CD4-positive, alpha-beta T cell treated with Interferon alpha-2 for 1 hour (primary cell): ENCODE measurements at regions not wholly inside any gene's neighbourhood (a gene's known extent, or its start where the extent isn't known, plus 50 kb on each side); places are given as distances from the start of the nearest gene placed in this dataset.

Experiments used
- DNase-seq, 2 donors: peaks; one replicate each; pipeline ENCODE4 v3.0.0-alpha.2; 2020 to 2022

DNA sequence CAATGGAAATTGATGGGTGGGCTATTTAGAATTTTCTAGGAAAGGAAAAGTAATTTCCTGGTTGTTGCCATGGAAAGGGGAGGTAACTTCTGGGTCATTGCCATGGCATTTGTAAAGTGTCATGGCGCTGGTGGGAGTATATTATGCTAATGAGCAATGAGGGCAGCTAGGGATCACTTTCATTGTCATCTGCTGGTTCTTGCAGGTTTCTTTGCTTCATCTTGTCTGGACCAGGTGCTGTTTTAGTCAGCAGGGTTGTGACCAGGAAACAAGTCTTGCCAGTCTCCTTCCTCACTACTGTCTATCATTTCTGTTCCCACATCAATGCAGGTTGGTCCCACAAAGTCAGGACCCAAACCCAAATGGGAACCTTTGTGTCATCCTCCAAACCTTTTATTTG, 237.6 kb upstream of the C11orf87 start:
- no peak for DNase-seq

DNA sequence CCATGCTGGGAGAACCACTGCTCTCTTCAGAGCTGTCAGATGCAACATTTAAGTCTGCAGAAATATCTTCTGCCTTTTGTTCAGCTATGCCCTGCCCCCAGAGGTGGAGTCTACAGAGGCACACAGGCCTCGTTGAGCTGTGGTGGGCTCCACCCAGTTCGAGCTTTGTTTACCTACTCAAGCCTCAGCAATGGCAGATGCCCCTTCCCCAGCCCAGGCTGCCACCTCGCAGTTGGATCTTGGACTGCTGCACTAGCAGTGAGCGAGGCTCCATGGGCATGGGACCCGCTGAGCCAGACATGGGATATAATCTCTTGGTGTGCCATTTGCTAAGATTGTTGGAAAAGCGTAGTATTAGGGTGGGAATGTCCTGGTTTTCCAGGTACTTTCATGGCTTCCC, 229.1 kb upstream of the C11orf87 start:
- DNase-seq: no peak

DNA sequence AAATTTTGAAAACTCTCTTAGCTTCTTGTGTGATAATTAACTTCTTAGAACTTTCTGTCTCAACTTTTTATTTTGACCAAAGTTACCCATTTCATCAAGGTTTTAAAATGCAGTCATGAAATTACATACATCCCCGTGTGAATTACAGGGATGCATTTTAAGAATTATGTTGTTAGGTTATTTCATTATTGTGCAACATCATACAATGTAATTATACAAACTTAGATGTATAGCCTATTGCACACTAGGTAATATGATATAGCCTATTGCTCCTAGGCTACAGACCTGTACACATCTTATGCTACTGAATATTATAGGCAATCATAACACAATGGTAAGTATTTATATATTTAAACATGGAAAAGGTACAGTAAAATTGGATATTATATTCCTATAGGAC, 228.1 kb upstream of the C11orf87 start:
- DNase-seq: no peak

DNA sequence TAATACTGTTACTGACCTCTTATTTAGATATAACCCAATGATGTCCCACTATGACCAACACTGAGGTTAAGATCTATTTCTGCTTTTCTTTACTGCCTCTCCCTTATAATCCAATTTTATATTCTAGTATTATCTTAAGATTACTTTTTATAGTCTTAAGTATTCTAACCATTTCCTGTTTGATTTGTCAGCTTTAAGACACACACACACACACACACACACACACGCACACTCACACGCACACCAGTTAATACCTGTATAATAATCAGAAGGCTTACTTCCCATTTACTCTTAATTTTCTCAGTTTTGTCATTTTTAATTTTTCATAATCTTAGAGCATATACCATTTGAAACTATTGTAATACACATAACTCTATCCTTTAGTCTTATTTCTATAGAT, 226.0 kb upstream of the C11orf87 start:
- DNase-seq: no peak

DNA sequence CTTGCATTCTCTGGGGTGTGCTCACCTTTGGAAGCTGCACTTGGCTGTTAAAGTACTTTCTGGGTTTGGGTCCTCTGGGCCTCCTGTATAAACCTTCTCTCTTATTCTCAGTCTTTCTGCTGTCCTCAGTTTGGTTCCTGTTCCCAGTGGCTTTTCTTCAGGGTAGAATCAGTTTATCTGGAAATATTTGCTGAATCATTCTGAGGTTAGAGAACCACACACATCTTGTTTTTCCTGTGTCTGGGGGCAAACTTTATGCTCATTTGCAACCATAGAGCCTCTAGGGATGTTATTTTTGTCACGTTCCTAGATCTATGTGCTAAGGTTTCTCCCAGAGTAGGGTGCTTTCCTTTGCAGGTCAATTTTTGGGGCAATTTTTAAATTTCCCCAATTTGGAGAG, 224.3 kb upstream of the C11orf87 start:
- no peak for DNase-seq

DNA sequence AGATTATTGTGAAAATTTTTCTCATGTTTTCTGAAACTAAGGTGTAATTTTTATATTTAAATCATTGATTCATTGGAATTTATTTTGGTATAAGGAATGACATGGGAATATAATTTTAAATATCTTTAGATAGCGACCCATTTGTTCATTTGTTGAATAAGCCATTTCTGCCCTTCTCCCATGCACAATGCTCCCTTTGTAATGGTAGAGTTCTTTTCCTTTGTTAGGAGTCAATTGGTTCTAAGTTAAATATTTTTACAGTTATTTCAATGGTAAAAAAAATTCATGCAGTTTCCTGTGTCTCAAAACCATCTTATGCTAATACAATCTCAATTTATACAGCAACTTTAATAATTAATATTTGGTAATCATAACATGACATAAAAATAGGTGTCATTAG, 218.8 kb upstream of the C11orf87 start:
- DNase-seq: no peak

DNA sequence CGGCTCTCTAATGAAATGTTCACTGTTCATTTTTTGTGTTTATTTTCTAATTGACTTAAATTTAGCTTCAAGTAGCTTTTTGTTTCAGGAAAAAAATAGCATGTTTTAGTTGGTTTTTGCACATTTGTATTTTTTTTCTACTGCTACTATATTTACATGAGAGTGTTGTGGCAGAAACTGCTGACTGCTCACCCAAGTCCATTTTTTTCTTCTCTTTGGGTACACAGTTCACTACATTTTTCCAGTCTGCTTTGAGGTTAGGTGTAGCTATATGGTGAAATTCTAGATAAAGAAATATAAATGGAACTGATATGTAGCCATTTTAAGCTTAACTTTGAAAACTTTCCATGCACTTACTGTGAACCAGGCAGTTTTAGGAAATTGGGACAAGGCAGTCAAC, 216.7 kb upstream of the C11orf87 start:
- no peak for DNase-seq

DNA sequence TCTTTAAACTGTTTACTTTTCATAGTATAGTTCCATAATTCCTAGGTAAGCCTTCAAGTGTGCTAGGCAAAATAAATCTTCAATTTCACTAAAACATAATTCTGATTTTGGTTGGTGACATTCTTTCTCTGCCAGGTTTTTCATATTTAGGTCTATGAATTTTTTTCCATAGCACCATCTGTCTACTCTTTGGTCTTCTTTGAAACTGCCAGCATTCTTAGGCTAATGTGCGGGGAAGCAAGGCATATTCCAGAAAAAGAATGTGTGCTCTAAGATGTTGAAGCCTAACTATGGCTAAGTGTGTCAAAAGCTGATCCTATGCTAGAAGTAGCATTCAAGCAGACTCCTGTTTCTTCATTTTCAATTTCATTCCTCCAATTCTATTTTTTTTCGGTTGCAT, 213.9 kb upstream of the C11orf87 start:
- DNase-seq: no peak

DNA sequence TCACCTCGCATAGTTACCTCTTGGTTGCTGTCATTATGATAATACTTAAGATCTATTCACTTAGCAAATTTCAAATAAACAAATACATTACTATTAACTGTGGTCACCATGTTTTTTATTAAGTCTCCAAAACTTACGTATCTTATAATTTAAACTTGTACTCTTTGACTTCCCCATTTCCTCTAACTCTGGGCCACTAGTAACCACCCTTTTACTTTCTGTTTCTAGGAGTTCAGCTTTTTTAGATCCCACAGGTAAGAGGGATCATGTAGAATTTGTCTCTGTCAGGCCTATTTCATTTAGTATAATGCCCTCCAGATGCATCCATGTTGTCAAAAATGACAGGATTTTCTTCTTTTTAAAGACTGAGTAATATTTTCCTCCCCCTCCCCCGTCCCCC, 212.4 kb upstream of the C11orf87 start:
- DNase-seq: no peak

DNA sequence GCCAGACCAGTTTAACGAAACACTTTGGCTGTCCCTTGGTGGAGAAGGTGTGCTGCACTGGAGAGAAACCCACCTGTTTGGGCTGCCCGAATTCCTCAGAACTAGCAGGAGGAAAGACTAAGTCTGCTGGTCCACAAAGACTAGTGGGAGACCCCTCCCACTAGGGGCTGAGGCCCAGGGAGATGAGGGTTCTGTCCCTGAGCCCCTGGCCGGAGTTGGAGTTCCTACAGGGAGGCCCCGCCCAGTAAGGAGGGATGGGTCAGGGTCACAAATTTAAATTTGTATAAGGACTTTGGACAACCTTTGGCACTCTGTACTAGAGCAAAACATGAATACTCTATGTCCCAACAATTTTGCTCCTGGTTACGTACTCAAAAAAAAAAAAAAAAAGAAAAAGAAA, 200.8 kb upstream of the C11orf87 start:
- DNase-seq: no peak

DNA sequence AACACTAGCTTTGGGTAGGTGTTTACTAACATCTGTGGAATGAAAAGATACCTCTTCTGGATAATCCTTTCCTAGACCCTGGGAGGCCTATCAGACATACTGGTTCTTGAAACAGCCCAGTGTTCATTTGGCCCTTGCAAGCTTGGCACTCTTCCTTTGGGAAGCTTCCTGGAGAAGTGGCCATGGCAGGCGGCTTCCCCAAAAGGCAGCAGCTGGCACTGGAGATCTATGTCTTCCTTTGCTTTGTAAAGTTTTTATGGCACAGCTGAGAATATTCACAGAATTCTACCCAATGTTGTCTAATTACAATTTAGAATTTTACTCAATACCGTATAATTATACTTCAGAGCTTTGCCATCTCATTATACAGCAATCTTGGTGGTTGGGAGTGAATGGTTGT, 199.2 kb upstream of the C11orf87 start:
- DNase-seq: no peak

DNA sequence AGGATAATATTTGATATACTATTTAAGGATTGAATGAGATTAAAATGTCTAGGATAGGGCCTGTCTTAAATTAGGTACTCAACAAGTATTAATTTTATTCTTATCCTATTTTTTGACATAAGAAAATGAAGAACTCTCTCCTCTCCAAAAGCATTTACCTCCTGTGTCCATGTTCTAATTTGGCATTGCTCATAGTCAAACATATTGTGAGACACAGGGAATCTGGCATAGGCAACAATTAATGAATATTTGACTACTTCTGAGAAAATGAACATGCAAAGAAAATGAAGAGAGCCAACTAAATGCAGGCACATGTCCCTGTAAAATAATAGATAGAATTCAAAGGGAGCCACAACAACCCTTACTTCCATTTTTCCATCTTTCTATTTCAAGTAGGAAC, 198.5 kb upstream of the C11orf87 start:
- DNase-seq: no peak

DNA sequence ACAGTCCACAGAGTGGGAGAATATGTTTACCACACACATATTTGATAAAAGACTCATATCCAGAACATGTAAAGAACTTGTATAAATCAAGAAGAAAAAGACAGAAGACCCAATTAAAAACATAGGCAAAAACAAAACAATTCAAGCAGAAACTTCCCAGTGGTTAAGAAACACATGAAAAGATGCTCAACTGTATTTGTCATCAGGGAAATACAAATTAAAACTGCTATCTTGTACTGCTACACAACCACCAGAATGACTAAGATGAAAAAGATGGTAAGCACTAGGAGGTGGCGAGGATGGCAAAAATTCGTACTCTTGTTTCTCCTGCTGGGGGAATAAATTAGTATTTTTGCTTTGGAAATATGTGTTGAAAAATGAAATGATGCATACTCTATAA, 192.3 kb upstream of the C11orf87 start:
- DNase-seq: no peak

DNA sequence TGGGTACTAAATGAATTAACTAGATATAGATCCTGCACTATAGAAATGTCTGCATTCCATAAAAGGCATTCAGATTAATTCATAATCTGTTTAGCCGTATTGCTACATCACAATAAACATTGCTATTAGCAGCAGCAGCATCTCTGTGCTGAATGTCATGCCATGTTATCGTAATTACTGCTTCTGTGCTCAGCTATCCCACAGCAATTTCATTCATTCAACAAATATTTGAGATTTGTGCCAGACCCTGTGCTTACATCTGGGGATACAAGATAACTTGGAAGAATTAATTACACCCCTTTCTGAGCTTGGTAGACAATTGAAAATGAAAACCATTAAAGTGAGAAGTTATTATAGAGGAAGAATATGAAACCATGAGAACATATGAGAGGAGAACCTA, 185.8 kb upstream of the C11orf87 start:
- no peak for DNase-seq

DNA sequence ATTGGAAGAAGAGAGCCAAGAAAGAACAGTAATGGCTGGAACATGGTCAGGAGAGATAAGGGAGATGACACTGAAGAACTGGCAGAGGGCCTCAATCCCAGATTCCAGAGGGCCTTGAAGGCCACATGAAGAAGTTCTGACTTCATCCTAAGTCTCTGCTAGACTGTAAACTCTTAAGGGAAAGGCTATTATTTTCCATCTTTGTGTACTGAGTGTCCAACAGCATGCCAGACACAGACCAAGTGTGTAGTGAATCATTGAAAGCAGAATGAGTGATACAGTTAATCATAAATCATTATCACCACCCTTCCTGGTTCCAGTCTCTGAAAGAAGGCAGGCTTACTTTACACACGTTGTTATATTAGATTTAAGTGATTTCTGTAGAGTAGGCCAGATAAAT, 185.3 kb upstream of the C11orf87 start:
- no peak for DNase-seq

DNA sequence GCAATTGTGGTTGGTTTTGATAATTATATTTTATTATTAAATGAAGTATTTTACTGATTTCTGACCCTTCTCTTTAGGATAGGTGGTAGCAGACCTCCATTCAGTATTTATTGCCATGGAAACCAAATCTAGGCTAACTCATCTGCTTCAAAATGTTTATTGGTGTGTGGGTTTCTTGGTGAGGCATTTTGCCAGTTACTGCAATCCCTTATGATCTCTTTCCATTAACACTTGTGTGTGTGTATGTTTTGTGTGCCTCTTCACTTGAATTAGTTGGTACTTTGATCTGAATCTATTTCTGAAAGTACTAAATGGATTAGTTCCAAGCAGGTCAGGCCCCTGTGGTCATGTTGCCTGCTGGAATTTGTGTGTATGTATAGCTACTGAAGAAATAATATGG, 184.4 kb upstream of the C11orf87 start:
- DNase-seq: no peak

DNA sequence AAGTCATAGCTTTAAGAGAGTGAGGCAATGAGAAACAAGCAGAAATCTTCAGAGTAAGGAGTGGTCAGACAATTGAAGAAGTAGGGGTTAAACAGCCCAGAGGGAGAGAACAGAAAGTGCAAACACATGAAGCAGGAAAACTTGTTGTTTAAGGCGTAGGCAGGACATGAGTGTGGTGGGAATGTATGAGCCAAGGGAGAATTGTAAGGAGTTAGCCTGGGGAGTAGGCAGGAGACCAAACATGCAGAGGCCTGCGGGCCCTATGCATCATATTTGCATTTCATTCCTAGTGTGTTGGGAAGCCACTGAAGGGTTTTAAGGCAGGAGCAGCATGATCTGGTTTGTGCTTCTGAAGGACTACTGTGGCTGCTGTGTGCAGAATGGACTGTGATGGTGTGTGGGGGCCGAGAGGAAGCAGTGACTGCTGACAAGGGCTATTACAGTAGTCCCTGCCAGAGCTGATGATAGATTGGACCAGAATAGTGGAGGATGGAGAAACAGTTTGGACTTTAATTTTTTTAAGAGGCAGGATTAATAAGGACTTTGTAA, 179.9 kb upstream of the C11orf87 start:
- no peak for DNase-seq

DNA sequence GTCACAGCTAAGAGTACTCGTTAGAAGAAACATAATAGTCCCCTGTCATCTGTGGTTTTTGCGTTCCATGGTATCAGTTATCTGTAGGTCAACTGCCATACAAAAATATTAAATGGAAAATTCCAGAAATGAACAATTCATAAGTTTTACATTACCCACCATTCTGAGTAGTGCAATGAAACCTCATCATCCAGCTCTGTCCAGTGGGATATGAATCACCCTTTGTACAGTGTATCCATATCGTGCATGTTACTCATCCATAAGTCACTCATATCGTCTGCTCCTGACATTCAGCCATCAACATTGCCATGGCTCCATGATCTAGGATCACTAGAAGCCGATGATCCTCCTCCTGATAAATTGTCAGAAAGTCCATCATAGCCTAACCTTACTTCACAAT, 174.9 kb upstream of the C11orf87 start:
- DNase-seq: no peak

DNA sequence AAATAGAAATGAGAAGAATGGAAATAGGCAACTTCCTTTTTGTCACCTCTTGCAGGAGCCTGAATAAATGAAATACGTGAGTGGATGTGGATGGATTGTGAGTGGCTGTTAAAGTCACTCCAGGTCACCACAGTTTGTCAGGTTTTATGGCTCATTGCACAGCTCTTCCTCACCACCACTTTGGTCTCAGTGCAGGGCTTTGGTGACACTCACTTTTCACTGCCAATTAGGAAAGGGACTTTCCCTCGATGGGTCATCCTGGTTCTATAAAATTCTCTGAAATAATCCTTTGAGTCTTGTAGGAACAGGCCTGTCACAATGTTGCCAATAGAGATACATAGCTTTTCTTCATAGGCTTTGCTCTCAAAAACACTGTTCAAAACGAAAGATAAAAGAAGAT, 172.4 kb upstream of the C11orf87 start:
- no peak for DNase-seq

DNA sequence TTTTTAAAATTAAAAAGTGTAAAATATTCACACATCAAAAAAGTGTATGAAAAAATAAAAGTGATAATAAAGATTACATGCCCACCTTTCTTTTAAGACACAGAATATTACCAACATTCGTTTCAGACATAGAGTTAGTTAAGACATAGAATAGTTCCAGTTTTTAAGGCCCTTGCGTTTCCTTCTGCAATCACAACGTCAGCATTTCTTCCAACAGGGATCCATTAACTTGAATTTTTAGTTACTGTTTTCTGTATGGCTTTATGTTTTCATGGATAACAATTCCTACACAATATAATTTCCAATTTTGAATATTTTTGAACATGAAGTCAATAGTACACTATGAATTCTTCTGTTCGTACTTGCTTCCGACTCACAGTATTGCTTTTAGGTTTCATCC, 170.8 kb upstream of the C11orf87 start:
- no peak for DNase-seq

DNA sequence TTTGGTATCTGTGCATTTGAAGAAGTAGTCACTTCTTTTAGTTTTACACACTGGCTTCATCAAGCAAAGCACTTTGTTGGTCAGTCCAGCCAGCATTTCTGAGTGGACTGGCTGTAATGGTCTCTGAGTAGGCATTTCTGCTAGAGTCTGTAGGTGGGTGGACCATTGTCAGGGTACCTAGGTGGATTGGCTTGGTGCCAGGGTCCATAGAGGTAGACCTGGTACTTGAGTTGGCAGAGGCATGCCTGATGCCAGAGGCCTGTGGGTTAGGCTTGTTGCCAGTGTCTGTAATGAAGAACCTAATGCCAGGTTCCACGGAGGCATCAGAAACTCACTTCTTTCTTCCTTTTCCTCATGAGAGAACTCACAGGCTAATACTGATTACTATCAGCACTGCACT, 157.9 kb upstream of the C11orf87 start:
- DNase-seq: no peak

DNA sequence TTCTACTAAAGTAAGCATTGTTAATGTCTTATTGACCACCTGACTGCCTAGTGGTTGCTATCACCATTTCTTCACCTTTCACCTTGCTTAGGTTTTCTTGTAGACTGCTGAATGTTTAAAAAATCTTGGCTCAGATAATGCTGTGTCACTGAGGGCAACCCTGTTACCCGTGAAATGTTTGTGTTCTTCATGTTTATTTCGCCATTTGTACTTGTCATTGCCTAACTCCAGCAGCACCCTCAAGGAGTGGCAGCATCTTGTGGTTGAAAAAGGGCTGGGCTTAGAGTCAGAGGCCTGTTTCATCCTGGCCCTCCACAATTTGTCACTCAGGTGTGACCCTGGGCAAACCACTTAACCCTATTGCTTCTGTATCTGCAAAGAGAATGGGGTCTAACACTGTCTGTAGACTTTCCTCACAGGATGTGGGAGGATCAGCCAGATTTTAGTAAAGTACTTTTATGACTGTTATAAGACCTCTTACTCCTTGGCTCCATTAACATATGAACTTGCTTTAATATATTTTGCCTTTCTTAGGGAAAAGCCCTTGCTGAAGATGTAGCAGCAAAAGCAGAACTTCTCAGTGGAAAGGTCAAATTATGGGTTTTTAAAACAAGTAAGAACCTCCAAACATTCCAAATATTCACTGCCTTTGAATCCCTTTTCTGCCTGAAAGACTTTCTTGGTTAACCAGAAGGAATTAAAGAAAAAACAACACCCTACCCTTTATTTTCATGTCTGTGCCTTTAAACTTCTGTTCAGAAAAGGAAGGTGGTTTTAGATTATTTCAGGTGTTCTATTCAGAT, 154.5 kb upstream of the C11orf87 start:
- no peak for DNase-seq

DNA sequence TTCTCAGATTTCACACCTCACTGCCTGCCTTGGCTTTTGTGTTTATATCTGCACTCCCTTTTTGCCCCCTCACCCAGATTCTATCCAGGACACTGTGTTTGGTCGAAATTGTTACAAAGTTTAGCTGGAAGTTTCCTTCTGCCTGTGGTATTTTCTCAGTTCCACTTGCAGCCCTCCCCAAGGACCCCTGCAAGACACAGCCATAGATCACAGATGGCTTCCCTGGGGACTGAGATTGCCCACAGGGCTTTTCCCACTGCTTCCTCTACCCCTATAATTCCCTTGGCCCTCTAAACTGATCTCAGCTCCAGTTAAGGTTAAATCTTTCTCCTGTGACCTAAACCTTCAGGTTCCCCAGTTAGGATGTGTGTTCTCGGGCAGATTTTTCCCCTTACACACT, 146.1 kb upstream of the C11orf87 start:
- no peak for DNase-seq

DNA sequence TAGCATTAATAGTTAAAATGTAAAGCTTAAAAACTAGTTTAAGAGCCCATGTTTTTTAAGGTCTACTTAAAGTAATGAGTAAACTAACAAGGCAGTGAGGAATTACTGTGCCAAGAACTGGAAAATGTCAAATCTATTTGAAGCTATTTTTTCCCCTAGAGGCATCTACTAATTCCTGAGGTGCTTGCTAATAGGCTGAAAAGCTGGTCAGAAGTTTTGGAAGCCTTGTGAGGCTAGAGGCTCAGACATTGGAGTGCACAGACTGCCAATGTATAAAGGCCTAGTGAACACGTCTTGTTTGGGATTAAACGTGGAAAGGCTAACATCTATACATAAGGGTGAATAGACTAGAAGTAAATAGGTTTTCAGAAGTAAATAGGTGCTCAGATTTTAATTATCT, 136.5 kb upstream of the C11orf87 start:
- DNase-seq: no peak

DNA sequence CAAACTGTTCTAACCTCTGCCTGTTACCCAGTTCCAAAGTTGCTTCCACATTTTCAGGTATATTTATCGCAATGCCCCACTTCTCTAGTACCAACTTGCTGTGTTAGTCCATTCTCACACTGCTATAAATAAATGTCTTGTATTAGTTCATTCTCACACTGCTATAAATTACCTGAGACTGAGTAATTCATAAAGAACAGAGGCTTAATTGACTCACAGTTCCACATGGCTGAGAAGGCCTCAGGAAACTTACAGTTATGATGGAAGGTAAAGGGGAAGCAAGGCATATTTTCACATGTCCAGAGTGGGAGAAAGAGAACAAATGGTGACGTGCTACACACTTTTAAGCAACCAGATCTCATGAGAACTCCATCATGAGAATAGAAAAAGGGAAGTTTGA, 130.4 kb upstream of the C11orf87 start:
- DNase-seq: no peak
